ENCODE measurements at regions not wholly inside any gene's neighbourhood (a gene's known extent, or its start where the extent isn't known, plus 50 kb on each side); places are given as distances from the start of the nearest gene placed in this dataset.
A peak's percentile ranks its signal among the peaks of the same experiment; 100 is the strongest.

GRCh38 chr7:51593628-51594027 lies 277.0 kb upstream of the COBL start:
- peak in 1 of 2 experiments; percentile 26 for DNase-seq
- Histone ChIP-seq H3K27ac (no peak overlapping the region), H3K4me2 (no peak overlapping the region), H3K36me3 (ENCODE audit: low read depth) (no peaks in the 10 kb centered on the region), H3F3A (ENCODE audit: insufficient read depth, low read depth) (no peaks in the 10 kb centered on the region), H3K79me2 (ENCODE audit: low read depth) (no peaks in the 10 kb centered on the region), H3K9me3 (ENCODE audit: insufficient read depth, low read depth) (no peaks in the 10 kb centered on the region), H2AFZ (no peak overlapping the region), H3K27me3 (ENCODE audit: insufficient read depth, low read depth) (peaks cover 3% of the 10 kb centered on the region; the same call in 1 of the 2 replicates), H3K9me2 (ENCODE audit: insufficient read depth) (no peaks in the 10 kb centered on the region), H4K20me1 (ENCODE audit: insufficient read depth) (no peaks in the 10 kb centered on the region), H3K4me3 (no peak overlapping the region), H3K4me1 (replicated peaks; ENCODE audit: insufficient read depth) (no peaks in the 10 kb centered on the region)
- ChIA-PET CTCF (no interaction called here), POLR2A (ENCODE audit: unreplicated experiment) (no interaction called here)
- intact Hi-C loops (cut with micrococcal nuclease; ENCODE audit: unreplicated experiment): no loop called here
- BruUV-seq (replicated peaks): no TSS peak
- TF ChIP-seq CTCF (conservative IDR thresholded peaks at IDR 0.05): no peak
- TF ChIP-seq EZH2 (IDR thresholded peaks at IDR 0.05; ENCODE audit: low read depth): no peak

GRCh38 chr7:51592842-51593599 lies 276.4 kb upstream of the COBL start:
- H3K4me1 ChIP-seq (replicated peaks; ENCODE audit: insufficient read depth): no peaks in the 10 kb centered on the region
- ChIA-PET POLR2A (ENCODE audit: unreplicated experiment) (no interaction called here), CTCF (no interaction called here)
- H2AFZ ChIP-seq: no peak overlapping the region
- H3K27me3 ChIP-seq (ENCODE audit: insufficient read depth, low read depth): peaks cover 3% of the 10 kb centered on the region; the same call in 1 of the 2 replicates
- no peaks in the 10 kb centered on the region for H3F3A ChIP-seq (ENCODE audit: insufficient read depth, low read depth)
- intact Hi-C loops (cut with micrococcal nuclease; ENCODE audit: unreplicated experiment): no loop called here
- no TSS peak for BruUV-seq (replicated peaks)
- H3K4me3 ChIP-seq: no peak overlapping the region
- H4K20me1 ChIP-seq (ENCODE audit: insufficient read depth): no peaks in the 10 kb centered on the region
- no peaks in the 10 kb centered on the region for H3K9me3 ChIP-seq (ENCODE audit: insufficient read depth, low read depth)
- DNase-seq: peak in 1 of 2 experiments; percentile 25
- no peaks in the 10 kb centered on the region for H3K79me2 ChIP-seq (ENCODE audit: low read depth)
- H3K27ac ChIP-seq: no peak overlapping the region
- no peaks in the 10 kb centered on the region for H3K9me2 ChIP-seq (ENCODE audit: insufficient read depth)
- H3K4me2 ChIP-seq: no peak overlapping the region
- no peak for TF ChIP-seq CTCF (conservative IDR thresholded peaks at IDR 0.05)
- no peak for TF ChIP-seq EZH2 (IDR thresholded peaks at IDR 0.05; ENCODE audit: low read depth)
- no peaks in the 10 kb centered on the region for H3K36me3 ChIP-seq (ENCODE audit: low read depth)

- Histone ChIP-seq H3K27ac (no peak overlapping the region), H3K9me3 (ENCODE audit: insufficient read depth, low read depth) (no peaks in the 10 kb centered on the region), H3K27me3 (ENCODE audit: insufficient read depth, low read depth) (peaks cover 3% of the 10 kb centered on the region; the same call in 1 of the 2 replicates), H4K20me1 (ENCODE audit: insufficient read depth) (no peaks in the 10 kb centered on the region), H2AFZ (no peak overlapping the region), H3K4me2 (no peak overlapping the region), H3K36me3 (ENCODE audit: low read depth) (no peaks in the 10 kb centered on the region), H3F3A (ENCODE audit: insufficient read depth, low read depth) (no peaks in the 10 kb centered on the region), H3K4me3 (no peak overlapping the region), H3K4me1 (replicated peaks; ENCODE audit: insufficient read depth) (no peaks in the 10 kb centered on the region), H3K9me2 (ENCODE audit: insufficient read depth) (no peaks in the 10 kb centered on the region), H3K79me2 (ENCODE audit: low read depth) (no peaks in the 10 kb centered on the region)
- intact Hi-C loops (cut with micrococcal nuclease; ENCODE audit: unreplicated experiment): no loop called here
- ChIA-PET CTCF (no interaction called here), POLR2A (ENCODE audit: unreplicated experiment) (no interaction called here)
- TF ChIP-seq EZH2 (IDR thresholded peaks at IDR 0.05; ENCODE audit: low read depth): no peak
- TF ChIP-seq CTCF (conservative IDR thresholded peaks at IDR 0.05): no peak
- peak in 1 of 2 experiments; percentile 8 for DNase-seq
- no TSS peak for BruUV-seq (replicated peaks)
These were observed 274.6 kb upstream of the COBL start for GRCh38 chr7:51591223-51591622.
